Kidney capillary endothelial cell (primary cell): ENCODE measurements at regions not wholly inside any gene's neighbourhood (a gene's known extent, or its start where the extent isn't known, plus 50 kb on each side); places are given as distances from the start of the nearest gene placed in this dataset.
A peak's percentile ranks its signal among the peaks of the same experiment; 100 is the strongest.

Experiments
- DNase-seq: peaks from one replicate; pipeline ENCODE4 v3.0.0-alpha.2; 2018; ENCODE audit warnings: low spot score

DNA sequence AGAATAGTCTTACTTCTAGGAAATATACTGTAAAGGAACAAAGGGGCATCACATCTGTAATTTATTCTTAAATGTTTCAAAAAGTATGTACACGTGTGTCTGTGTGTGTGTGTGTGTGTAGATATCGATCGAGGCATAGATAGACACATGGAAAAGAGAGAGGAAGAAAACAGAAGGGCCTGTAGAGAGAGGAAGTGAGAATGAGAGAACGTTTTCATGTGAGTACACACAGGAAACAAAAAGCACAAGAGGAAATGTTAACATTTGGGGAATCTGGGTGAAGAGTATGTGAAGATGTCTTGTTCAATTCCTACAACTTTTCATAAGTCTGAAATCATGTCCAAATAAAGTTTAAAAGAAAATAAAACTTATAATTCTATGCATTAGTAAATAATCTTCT, 286.5 kb upstream of the SORCS1 start:
- DNase-seq = no peak

GRCh38 chr10:107450056-107450455, 285.6 kb upstream of the SORCS1 start:
- DNase-seq = no peak

DNA sequence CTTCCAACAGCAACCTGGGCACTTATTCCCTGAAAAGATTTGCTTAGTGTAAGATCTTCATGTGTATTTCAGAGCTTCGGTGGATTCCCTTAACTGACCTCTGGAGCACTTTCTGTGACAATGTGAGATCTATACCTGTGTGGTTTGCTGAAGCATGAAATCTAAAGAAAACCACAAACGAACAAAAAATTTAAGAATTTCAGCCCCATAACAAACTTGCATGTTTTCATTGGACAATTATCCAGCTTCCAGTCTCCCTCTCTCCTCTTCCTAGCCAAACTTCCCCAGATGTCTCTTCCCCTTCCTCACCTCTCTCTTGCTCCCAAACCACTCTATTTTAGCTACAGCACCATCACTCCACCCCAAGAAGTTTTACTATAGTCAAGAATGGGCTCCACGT, 279.9 kb upstream of the SORCS1 start:
- DNase-seq = no peak

DNA sequence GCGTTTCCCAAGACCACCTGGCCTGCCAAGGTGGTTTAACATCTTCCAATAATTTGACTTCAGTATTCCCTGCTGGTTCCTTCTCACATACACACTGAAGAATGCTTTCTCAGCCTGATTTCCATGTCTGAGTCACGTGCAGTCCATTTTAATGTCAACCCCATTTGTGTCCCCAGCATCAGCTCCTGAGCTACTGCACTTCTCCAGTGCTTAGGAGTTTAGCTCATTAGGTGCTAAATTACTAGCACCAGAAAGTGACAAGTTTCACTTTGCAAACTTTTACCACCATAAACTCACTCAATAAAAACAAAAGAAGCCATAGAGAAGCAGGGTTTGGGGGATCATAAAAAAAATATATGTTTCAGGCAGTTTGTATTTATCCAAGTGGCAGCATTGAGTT, 279.3 kb upstream of the SORCS1 start:
- DNase-seq = no peak

DNA sequence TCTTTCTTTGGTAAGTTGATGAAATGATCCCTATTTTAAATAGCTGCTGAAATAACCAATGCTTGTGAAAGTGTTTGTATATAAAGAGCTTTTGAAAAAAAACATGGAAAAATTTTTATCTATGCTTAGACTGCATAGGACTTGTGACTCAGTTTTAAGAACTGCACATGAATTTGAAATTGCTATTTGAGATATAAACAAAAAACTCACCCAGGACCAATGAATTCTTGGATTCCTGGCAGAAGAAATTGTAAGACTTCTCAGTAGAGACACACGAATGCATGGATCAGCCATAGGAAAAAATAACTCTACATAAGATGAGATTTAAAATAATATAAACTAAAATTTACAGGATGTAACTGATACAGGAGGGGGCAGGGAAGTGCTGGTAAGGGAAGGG, 278.8 kb upstream of the SORCS1 start:
- DNase-seq = no peak

- peak; percentile 16 for DNase-seq
These were observed 277.6 kb upstream of the SORCS1 start for GRCh38 chr10:107442035-107442505.

GRCh38 chr10:107440741-107441140, 276.2 kb upstream of the SORCS1 start:
- DNase-seq = no peak

GRCh38 chr10:107437921-107438320, 273.4 kb upstream of the SORCS1 start:
- DNase-seq = no peak

DNA sequence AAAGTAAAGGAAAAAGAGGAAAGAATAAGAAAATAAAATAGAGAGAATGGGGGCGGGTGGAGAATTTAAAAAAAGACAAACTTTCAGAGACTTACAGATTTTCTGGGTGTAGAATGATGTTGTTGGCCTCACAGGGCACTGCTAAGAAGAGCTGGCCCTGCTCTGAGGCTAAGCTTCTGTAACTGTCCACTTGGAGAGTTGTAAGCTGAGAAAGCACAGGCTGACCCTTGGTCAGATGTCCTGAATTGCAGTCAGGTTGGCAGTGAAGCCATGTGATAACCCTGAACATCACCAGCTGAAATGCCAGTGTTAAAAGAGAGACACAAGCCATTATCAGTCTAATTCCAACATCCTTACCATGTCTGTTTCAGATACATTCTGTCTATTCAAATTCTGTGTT, 272.1 kb upstream of the SORCS1 start:
- no peak for DNase-seq

- DNase-seq = no peak
These were observed 270.3 kb upstream of the SORCS1 start for GRCh38 chr10:107434854-107435253.

GRCh38 chr10:107434201-107434600, 269.7 kb upstream of the SORCS1 start:
- DNase-seq = no peak

DNA sequence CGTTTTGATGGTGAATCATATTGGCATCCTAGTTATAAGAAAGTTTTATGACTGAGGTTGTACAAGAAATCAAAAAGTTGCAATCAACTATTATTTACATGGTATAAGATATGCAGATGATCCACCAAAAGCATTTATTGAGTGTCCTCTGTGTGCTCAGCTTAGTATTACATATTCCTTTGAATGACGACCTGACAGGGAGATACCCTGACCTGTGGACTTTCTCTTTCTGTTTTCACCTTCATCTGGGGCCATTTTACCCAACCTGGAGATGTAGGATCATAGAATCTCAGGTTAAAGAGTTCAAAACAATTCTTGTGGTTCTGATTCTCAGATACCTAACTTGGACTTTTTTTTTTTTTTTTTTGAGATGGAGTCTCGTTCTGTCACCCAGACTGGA, 269.1 kb upstream of the SORCS1 start:
- no peak for DNase-seq

DNA sequence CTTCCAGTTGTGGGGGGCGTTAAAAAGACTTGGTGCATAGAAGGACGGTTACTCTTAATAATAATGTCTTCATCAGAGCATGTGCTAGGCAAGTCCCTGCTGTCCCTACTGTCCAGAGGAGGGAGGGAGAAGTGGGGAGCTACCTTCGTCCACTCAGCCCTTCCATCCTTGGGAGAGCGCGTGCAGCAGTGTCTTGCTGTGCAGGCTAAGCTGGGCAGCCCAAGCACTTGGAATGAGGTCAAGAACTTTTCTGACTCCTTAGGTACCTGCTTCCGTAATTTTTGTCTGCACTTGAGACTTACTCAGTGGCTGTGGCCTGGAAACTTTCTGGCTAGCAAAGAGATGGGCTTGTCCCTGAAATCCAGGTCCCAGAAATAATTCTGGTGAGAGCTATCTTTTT, 265.9 kb upstream of the SORCS1 start:
- no peak for DNase-seq

DNA sequence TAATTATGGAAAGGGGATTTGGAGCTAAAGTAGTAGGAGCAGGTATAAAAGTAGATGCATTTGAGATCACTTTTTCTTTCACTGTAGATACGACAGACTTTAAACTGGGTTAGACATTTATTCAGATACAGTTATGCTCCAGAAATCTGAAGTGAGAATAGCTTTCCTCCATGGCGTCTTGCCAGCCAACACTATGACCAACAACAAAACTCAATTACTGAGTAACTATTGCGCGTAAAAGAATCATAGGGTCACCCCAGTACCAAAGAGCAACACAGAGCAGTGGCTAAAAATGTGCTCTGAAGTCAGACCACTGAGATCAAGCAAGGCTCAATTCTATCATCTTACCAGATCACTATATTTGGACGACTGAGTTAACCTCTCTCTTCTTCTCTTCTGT, 262.5 kb upstream of the SORCS1 start:
- no peak for DNase-seq

- DNase-seq = no peak
These were observed 261.5 kb upstream of the SORCS1 start for GRCh38 chr10:107425931-107426553.

DNA sequence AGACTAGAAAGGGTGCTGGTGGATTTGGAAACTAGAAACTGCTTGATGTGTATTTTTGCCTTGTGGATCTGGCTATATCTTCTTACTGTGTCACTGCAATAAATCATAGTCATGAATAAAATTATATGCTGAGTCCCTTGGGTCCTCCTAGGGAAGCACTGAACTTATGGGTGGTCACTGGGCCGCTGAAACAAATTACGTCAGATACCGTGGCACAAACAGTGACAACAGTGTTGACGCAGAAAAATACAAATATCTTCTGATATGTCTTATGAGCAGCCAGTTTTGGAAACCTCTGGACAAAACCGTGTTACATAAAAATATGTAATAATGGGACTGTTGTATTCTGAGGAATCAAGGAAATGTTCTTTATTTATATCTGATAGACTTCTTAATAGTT, 260.1 kb upstream of the SORCS1 start:
- no peak for DNase-seq

DNA sequence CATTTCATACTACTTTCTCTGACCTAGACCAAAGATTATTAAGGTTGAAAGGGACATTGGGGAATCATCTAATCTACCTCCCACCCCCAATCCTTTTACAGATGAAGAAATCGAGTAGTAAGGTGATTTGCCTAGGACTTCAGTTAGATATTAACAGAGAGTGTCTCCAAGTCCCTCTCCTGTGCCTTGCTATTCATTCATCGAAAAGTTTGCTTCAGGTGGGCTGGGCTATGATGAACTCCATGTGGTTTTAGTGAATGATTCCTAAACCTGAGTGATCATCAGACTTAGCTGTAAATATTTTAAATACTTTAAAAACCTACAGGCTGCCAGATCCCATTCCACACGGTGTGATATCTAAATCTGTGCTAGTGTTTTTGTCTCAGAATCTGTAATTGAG, 259.4 kb upstream of the SORCS1 start:
- DNase-seq = no peak

DNA sequence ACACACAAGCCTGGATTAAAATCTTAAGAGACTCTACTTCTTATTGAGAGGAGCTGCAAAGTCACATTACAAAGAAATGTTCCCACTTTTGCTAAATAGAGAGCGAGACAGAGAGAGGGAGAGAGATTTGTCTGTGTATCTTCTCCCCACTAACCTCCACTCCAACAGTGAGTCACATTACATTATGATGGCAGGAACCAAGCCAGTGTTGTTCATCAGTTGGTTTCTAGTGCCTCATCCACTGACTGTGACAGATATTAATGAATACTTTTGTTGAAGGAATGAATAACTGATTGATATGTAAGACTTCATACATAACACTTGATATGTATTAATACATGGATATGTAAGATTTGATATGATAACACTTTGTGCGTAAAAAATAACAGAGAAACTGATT, 258.2 kb upstream of the SORCS1 start:
- DNase-seq = no peak

DNA sequence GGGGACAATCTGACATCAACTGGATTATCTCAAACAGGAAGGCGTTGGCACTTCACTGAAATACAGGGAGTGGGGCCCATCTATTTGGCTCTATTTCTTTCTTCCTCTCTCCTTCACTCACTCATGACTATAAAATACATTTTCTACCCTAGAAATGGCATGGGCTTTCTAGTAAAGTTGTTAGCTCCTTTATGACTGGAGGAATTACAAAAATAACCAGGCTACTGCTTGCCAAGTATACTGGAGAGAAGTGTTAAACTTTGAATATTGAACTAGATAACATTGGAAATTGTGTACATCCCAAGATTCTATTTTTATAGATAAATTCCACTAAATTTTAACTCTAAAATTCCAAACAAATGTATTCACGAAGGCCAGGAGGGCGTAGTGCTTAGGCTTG, 255.7 kb upstream of the SORCS1 start:
- no peak for DNase-seq

- no peak for DNase-seq
These were observed 253.7 kb upstream of the SORCS1 start for GRCh38 chr10:107418085-107418806.

- DNase-seq = no peak
These were observed 252.9 kb upstream of the SORCS1 start for GRCh38 chr10:107417446-107417845.

GRCh38 chr10:107415446-107415845, 250.9 kb upstream of the SORCS1 start:
- DNase-seq = no peak

- no peak for DNase-seq
These were observed 249.5 kb upstream of the SORCS1 start for GRCh38 chr10:107413971-107414370.

- DNase-seq = peak; percentile 42
These were observed 245.0 kb upstream of the SORCS1 start for GRCh38 chr10:107409522-107409921.
